Stimulated activated CD4-positive, alpha-beta T cell treated with anti-CD3 and anti-CD28 coated beads, Interleukin-15, amount 100 ng/mL, for 24 hours (primary cell): ENCODE measurements at regions not wholly inside any gene's neighbourhood (a gene's known extent, or its start where the extent isn't known, plus 50 kb on each side); places are given as distances from the start of the nearest gene placed in this dataset.

Source experiments
- DNase-seq: peaks from one replicate; pipeline ENCODE4 v3.0.0-alpha.2; 2020

- DNase-seq: peak; percentile 72
Measured at GRCh38 chr3:124559846-124560574, 170.2 kb upstream of the UMPS start.

- DNase-seq: no peak
Measured at GRCh38 chr3:124560666-124561215, 169.5 kb upstream of the UMPS start.

- no peak for DNase-seq
Measured at GRCh38 chr3:124562769-124563168, 167.5 kb upstream of the UMPS start.

- no peak for DNase-seq
Measured at GRCh38 chr3:124563376-124563775, 166.9 kb upstream of the UMPS start.

GRCh38 chr3:124565013-124565412 lies 165.2 kb upstream of the UMPS start:
- peak; percentile 62 for DNase-seq

- DNase-seq: no peak
Measured at GRCh38 chr3:124565551-124565950, 164.7 kb upstream of the UMPS start.

GRCh38 chr3:124566701-124567100 lies 163.6 kb upstream of the UMPS start:
- DNase-seq: no peak

- no peak for DNase-seq
Measured at GRCh38 chr3:124567179-124567578, 163.1 kb upstream of the UMPS start.

- no peak for DNase-seq
Measured at GRCh38 chr3:124569761-124570160, 160.5 kb upstream of the UMPS start.

- DNase-seq: no peak
Measured at GRCh38 chr3:124570232-124570631, 160.0 kb upstream of the UMPS start.

- DNase-seq: no peak
Measured at GRCh38 chr3:124572851-124573405, 157.3 kb upstream of the UMPS start.

- no peak for DNase-seq
Measured at GRCh38 chr3:124574012-124574411, 156.2 kb upstream of the UMPS start.

GRCh38 chr3:124576565-124577493 lies 153.4 kb upstream of the UMPS start:
- DNase-seq: no peak

GRCh38 chr3:124577494-124578167 lies 152.6 kb upstream of the UMPS start:
- no peak for DNase-seq

GRCh38 chr3:124579641-124580040 lies 150.6 kb upstream of the UMPS start:
- no peak for DNase-seq

- no peak for DNase-seq
Measured at GRCh38 chr3:124582196-124582595, 148.1 kb upstream of the UMPS start.

- DNase-seq: no peak
Measured at GRCh38 chr3:124582621-124583395, 147.4 kb upstream of the UMPS start.

GRCh38 chr3:124584245-124584551 lies 146.1 kb upstream of the UMPS start:
- no peak for DNase-seq

GRCh38 chr3:124584552-124585391 lies 145.5 kb upstream of the UMPS start:
- peak; percentile 57 for DNase-seq

GRCh38 chr3:124586126-124587052 lies 143.9 kb upstream of the UMPS start:
- DNase-seq: no peak
